Immature natural killer cell (primary cell): ENCODE measurements at regions not wholly inside any gene's neighbourhood (a gene's known extent, or its start where the extent isn't known, plus 50 kb on each side); places are given as distances from the start of the nearest gene placed in this dataset.

ENCODE experiments used
- DNase-seq, 3 donors: peaks; one replicate each; pipeline ENCODE4 v3.0.0; 2022; ENCODE audit warnings: mixed read lengths in 1 of 3
- H3K27ac Mint-ChIP-seq, 6 donors: one replicate each; pipeline ENCODE4 v1.8.0; 2020; ENCODE audit warnings: mixed read lengths in 6 of 6, mild to moderate bottlenecking in 5 of 6, inconsistent platforms in 4 of 6, moderate library complexity in 3 of 6
- H3K27me3 Mint-ChIP-seq, 3 donors: one replicate each; pipeline ENCODE4 v1.8.0; 2020 to 2021; ENCODE audit warnings: low read depth in 3 of 3, mild to moderate bottlenecking in 3 of 3, mixed read lengths in 3 of 3, moderate library complexity in 3 of 3, inconsistent platforms in 1 of 3
- H3K36me3 Mint-ChIP-seq, 3 donors: one replicate each; pipeline ENCODE4 v1.8.0; 2020; ENCODE audit warnings: mixed read lengths in 3 of 3, inconsistent platforms in 2 of 3, mild to moderate bottlenecking in 2 of 3
- H3K4me1 Mint-ChIP-seq, 2 donors: one replicate each; pipeline ENCODE4 v1.8.0; 2020; ENCODE audit warnings: inconsistent platforms in 2 of 2, mild to moderate bottlenecking in 2 of 2, mixed read lengths in 2 of 2, moderate library complexity in 1 of 2
- H3K4me3 Mint-ChIP-seq, 5 donors: one replicate each; pipeline ENCODE4 v1.8.0; 2020; ENCODE audit warnings: mild to moderate bottlenecking in 5 of 5, mixed read lengths in 5 of 5, inconsistent platforms in 3 of 5, moderate library complexity in 3 of 5
- H3K9me3 Mint-ChIP-seq, 6 donors: one replicate each; pipeline ENCODE4 v1.8.0; 2020; ENCODE audit warnings: mild to moderate bottlenecking in 6 of 6, mixed read lengths in 6 of 6, inconsistent platforms in 4 of 6, moderate library complexity in 3 of 6

DNA sequence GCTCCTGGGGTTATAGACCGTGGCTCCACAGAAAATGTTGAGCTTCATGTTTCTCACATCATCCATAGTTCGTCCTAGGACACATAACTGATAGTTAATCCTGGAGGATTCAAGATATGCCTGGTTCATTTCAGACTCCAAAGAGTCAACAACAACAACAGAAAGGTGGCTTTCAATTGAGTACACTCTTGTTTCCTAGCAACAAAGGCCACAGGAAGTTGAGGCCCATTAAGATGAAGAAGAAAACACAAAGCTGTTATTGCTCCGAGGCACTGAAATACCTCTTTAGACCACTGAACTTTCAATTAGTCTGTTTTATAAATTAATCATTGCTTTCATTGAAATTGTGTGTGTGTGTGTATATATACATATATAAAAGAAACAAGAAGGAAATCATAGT is 154.5 kb downstream of the YIPF5 start:
- H3K9me3 Mint-ChIP-seq = peaks cover 0 to 4% (median under 1%) of the 10 kb centered on the region in 6 donors
- no peak for DNase-seq
- H3K27me3 Mint-ChIP-seq = peaks cover 0 to 6% (median 5%) of the 10 kb centered on the region in 3 donors
- no peak overlapping the region for H3K4me3 Mint-ChIP-seq
- no peaks in the 10 kb centered on the region for H3K4me1 Mint-ChIP-seq
- no peak overlapping the region for H3K27ac Mint-ChIP-seq
- peaks cover 0 to 5% (median 0%) of the 10 kb centered on the region in 3 donors for H3K36me3 Mint-ChIP-seq

GRCh38 chr5:144017119-144017518 is 153.3 kb downstream of the YIPF5 start:
- Mint-ChIP-seq H3K4me1 (no peaks in the 10 kb centered on the region), H3K36me3 (peaks cover 0 to 5% (median 0%) of the 10 kb centered on the region in 3 donors), H3K27me3 (peaks cover 0 to 6% (median 5%) of the 10 kb centered on the region in 3 donors), H3K4me3 (no peak overlapping the region), H3K27ac (no peak overlapping the region), H3K9me3 (peaks cover 0 to 7% (median 4%) of the 10 kb centered on the region in 6 donors)
- no peak for DNase-seq

DNA sequence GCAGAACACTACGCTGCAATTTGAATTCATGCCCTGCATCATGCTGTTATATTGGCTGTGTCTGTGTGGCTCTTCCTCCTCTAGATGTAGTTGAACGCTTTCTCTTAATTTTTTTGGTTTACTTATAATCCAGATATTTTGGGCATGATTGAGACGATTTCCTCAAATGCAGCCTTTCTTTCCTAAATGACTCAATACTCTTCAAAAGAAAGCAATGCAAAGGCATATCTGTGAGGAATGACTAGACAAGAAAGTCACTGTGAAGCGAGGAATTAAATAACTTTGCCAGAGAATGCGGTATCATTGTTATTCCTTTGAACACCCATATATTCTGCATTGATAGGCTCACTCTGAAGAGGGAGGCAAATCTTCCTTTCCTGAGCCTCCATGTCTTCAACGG is 152.8 kb downstream of the YIPF5 start:
- Mint-ChIP-seq H3K9me3 (peaks cover 0 to 8% (median 5%) of the 10 kb centered on the region in 6 donors), H3K36me3 (peaks cover 0 to 5% (median 0%) of the 10 kb centered on the region in 3 donors), H3K4me1 (no peaks in the 10 kb centered on the region), H3K4me3 (no peak overlapping the region), H3K27ac (no peak overlapping the region), H3K27me3 (peaks cover 0 to 6% (median 5%) of the 10 kb centered on the region in 3 donors)
- no peak for DNase-seq

- Mint-ChIP-seq H3K4me3 (no peak overlapping the region), H3K27ac (no peak overlapping the region), H3K9me3 (peaks cover 0 to 9% (median 7%) of the 10 kb centered on the region in 6 donors), H3K27me3 (peaks cover under 1 to 13% (median 7%) of the 10 kb centered on the region in 3 donors), H3K36me3 (peaks cover 0 to 5% (median 0%) of the 10 kb centered on the region in 3 donors), H3K4me1 (no peaks in the 10 kb centered on the region)
- DNase-seq = no peak
These were observed 146.4 kb downstream of the YIPF5 start for GRCh38 chr5:144024090-144024489.

- H3K27me3 Mint-ChIP-seq = peaks cover 0 to 13% (median 7%) of the 10 kb centered on the region in 3 donors
- H3K9me3 Mint-ChIP-seq = peaks cover 0 to 9% (median 7%) of the 10 kb centered on the region in 6 donors
- no peak overlapping the region for H3K27ac Mint-ChIP-seq
- H3K4me1 Mint-ChIP-seq = no peaks in the 10 kb centered on the region
- peaks cover 0 to 5% (median 0%) of the 10 kb centered on the region in 3 donors for H3K36me3 Mint-ChIP-seq
- no peak for DNase-seq
- no peak overlapping the region for H3K4me3 Mint-ChIP-seq
These were observed 145.9 kb downstream of the YIPF5 start for GRCh38 chr5:144024545-144024944.

- peaks cover 0 to 8% (median 5%) of the 10 kb centered on the region in 6 donors for H3K9me3 Mint-ChIP-seq
- H3K27ac Mint-ChIP-seq = no peak overlapping the region
- peaks cover 0 to 7% (median 7%) of the 10 kb centered on the region in 3 donors for H3K27me3 Mint-ChIP-seq
- H3K36me3 Mint-ChIP-seq = no peaks in the 10 kb centered on the region
- H3K4me3 Mint-ChIP-seq = no peak overlapping the region
- DNase-seq = no peak
- H3K4me1 Mint-ChIP-seq = no peaks in the 10 kb centered on the region
These were observed 144.2 kb downstream of the YIPF5 start for GRCh38 chr5:144026286-144026685.

- Mint-ChIP-seq H3K9me3 (peaks cover 0 to 1% (median 0%) of the 10 kb centered on the region in 6 donors), H3K27me3 (peaks cover 5 to 9% (median 7%) of the 10 kb centered on the region in 3 donors), H3K4me3 (no peak overlapping the region), H3K4me1 (no peaks in the 10 kb centered on the region), H3K36me3 (no peaks in the 10 kb centered on the region), H3K27ac (no peak overlapping the region)
- no peak for DNase-seq
These were observed 142.4 kb downstream of the YIPF5 start for GRCh38 chr5:144028058-144028457.

DNA sequence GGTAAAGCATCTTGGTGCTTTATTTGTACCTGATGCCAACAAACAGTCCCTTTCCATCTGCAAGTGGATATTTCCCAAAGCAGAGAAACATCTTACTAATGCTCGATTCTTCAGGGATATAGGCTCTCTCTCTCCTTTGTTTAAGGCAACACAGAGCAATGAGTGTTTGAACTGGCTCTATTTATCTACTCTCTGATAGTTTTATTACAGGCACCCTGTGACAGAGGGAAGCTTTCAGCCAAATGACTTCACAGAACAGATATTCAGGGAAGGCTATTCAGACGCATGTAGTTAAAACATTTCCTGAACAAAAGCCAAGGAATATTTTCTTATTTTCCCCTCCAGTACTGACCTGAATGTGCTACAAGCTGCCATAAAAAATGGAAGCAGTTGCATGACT is 141.8 kb downstream of the YIPF5 start:
- Mint-ChIP-seq H3K9me3 (peaks cover 0 to 1% (median 0%) of the 10 kb centered on the region in 6 donors), H3K27me3 (peaks cover 5 to 9% (median 7%) of the 10 kb centered on the region in 3 donors), H3K4me3 (no peak overlapping the region), H3K27ac (no peak overlapping the region), H3K4me1 (no peaks in the 10 kb centered on the region), H3K36me3 (no peaks in the 10 kb centered on the region)
- no peak for DNase-seq

DNA sequence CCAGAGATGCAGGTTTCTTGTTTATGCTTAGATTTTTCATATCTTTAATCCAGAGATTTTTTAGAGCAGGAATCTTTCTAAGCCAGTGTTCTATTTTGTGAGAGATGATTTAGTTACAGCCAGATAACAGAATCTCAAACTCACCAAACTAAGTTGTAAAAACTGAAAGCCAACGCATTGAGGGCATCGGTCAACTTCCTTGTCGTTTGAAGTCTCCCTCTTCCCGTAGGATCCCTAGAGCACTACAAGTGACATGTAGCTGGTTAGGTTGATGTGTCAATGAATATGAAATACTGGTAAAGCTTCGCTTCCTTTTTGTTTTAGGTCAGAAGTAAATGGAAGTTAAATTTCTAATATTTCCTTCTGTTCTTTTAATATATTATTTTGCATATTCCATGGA is 139.6 kb downstream of the YIPF5 start:
- H3K4me1 Mint-ChIP-seq = no peaks in the 10 kb centered on the region
- peaks cover 5 to 7% (median 6%) of the 10 kb centered on the region in 3 donors for H3K27me3 Mint-ChIP-seq
- H3K4me3 Mint-ChIP-seq = no peak overlapping the region
- no peaks in the 10 kb centered on the region for H3K36me3 Mint-ChIP-seq
- DNase-seq = no peak
- H3K27ac Mint-ChIP-seq = no peak overlapping the region
- H3K9me3 Mint-ChIP-seq = peaks cover 0 to 1% (median 0%) of the 10 kb centered on the region in 6 donors

- H3K36me3 Mint-ChIP-seq = no peaks in the 10 kb centered on the region
- no peak overlapping the region for H3K4me3 Mint-ChIP-seq
- H3K27me3 Mint-ChIP-seq = peaks cover 6 to 8% (median 7%) of the 10 kb centered on the region in 3 donors
These were observed 138.1 kb downstream of the YIPF5 start for GRCh38 chr5:144032375-144032774.

GRCh38 chr5:144033486-144033885 is 137.0 kb downstream of the YIPF5 start:
- Mint-ChIP-seq H3K4me1 (no peaks in the 10 kb centered on the region), H3K4me3 (no peak overlapping the region), H3K27ac (no peak overlapping the region), H3K36me3 (no peaks in the 10 kb centered on the region), H3K9me3 (no peaks in the 10 kb centered on the region), H3K27me3 (peaks cover 3 to 9% (median 8%) of the 10 kb centered on the region in 3 donors)
- no peak for DNase-seq

More at GRCh38 chr5:144032375-144032774, 138.1 kb downstream of the YIPF5 start:
- H3K9me3 Mint-ChIP-seq = no peaks in the 10 kb centered on the region
- DNase-seq = no peak
- H3K27ac Mint-ChIP-seq = no peak overlapping the region
- H3K4me1 Mint-ChIP-seq = no peaks in the 10 kb centered on the region

- no peak for DNase-seq
- H3K27ac Mint-ChIP-seq = no peak overlapping the region
- no peaks in the 10 kb centered on the region for H3K4me1 Mint-ChIP-seq
- no peaks in the 10 kb centered on the region for H3K9me3 Mint-ChIP-seq
- H3K27me3 Mint-ChIP-seq = peaks cover 3 to 9% (median 8%) of the 10 kb centered on the region in 3 donors
- no peaks in the 10 kb centered on the region for H3K36me3 Mint-ChIP-seq
- H3K4me3 Mint-ChIP-seq = no peak overlapping the region
These were observed 135.3 kb downstream of the YIPF5 start for GRCh38 chr5:144035046-144035740.

GRCh38 chr5:144036476-144036875 is 134.0 kb downstream of the YIPF5 start:
- H3K4me1 Mint-ChIP-seq = no peaks in the 10 kb centered on the region
- H3K9me3 Mint-ChIP-seq = no peaks in the 10 kb centered on the region
- no peak for DNase-seq
- H3K27me3 Mint-ChIP-seq = peaks cover 3 to 9% (median 8%) of the 10 kb centered on the region in 3 donors
- H3K4me3 Mint-ChIP-seq = no peak overlapping the region
- no peak overlapping the region for H3K27ac Mint-ChIP-seq
- H3K36me3 Mint-ChIP-seq = no peaks in the 10 kb centered on the region

- H3K27ac Mint-ChIP-seq = no peak overlapping the region
- no peak overlapping the region for H3K4me3 Mint-ChIP-seq
- no peak for DNase-seq
- H3K36me3 Mint-ChIP-seq = no peaks in the 10 kb centered on the region
- no peaks in the 10 kb centered on the region for H3K9me3 Mint-ChIP-seq
- no peaks in the 10 kb centered on the region for H3K4me1 Mint-ChIP-seq
- peaks cover 2 to 3% (median 2%) of the 10 kb centered on the region in 3 donors for H3K27me3 Mint-ChIP-seq
These were observed 129.7 kb downstream of the YIPF5 start for GRCh38 chr5:144040615-144041305.
